HG03575 (cell line): ENCODE measurements at regions not wholly inside any gene's neighbourhood (a gene's known extent, or its start where the extent isn't known, plus 50 kb on each side); places are given as distances from the start of the nearest gene placed in this dataset.

Source experiments
- ATAC-seq: cut with Tn5 transposase; IDR thresholded peaks from one replicate; pipeline ENCODE4 v1.9.1; 2021; ENCODE audit not compliant: unreplicated experiment, insufficient number of reproducible peaks, low FRiP score; ENCODE audit errors: extremely low read depth

GRCh38 chr1:114318961-114319360 is 165.3 kb upstream of the SYT6 start:
- no peak for ATAC-seq

- ATAC-seq, result no peak
Measured at GRCh38 chr1:114316204-114316603, 162.5 kb upstream of the SYT6 start.

GRCh38 chr1:114315631-114316030 is 162.0 kb upstream of the SYT6 start:
- no peak for ATAC-seq

- no peak for ATAC-seq
Measured at GRCh38 chr1:114314576-114314975, 160.9 kb upstream of the SYT6 start.

GRCh38 chr1:114314098-114314497 is 160.4 kb upstream of the SYT6 start:
- ATAC-seq, result no peak

- no peak for ATAC-seq
Measured at GRCh38 chr1:114310695-114311271, 157.1 kb upstream of the SYT6 start.

- no peak for ATAC-seq
Measured at GRCh38 chr1:114302821-114303220, 149.2 kb upstream of the SYT6 start.

GRCh38 chr1:114299331-114299975 is 145.8 kb upstream of the SYT6 start:
- no peak for ATAC-seq

- no peak for ATAC-seq
Measured at GRCh38 chr1:114298008-114298407, 144.3 kb upstream of the SYT6 start.

GRCh38 chr1:114296413-114296812 is 142.7 kb upstream of the SYT6 start:
- ATAC-seq, result no peak

GRCh38 chr1:114295321-114295720 is 141.7 kb upstream of the SYT6 start:
- ATAC-seq, result no peak

GRCh38 chr1:114292835-114293234 is 139.2 kb upstream of the SYT6 start:
- ATAC-seq, result no peak

GRCh38 chr1:114292194-114292593 is 138.5 kb upstream of the SYT6 start:
- no peak for ATAC-seq

- no peak for ATAC-seq
Measured at GRCh38 chr1:114290776-114291175, 137.1 kb upstream of the SYT6 start.

- no peak for ATAC-seq
Measured at GRCh38 chr1:114290341-114290740, 136.7 kb upstream of the SYT6 start.

GRCh38 chr1:114289824-114290223 is 136.2 kb upstream of the SYT6 start:
- no peak for ATAC-seq

GRCh38 chr1:114289306-114289705 is 135.6 kb upstream of the SYT6 start:
- no peak for ATAC-seq

- no peak for ATAC-seq
Measured at GRCh38 chr1:114286960-114287359, 133.3 kb upstream of the SYT6 start.

GRCh38 chr1:114286179-114286578 is 132.5 kb upstream of the SYT6 start:
- no peak for ATAC-seq

GRCh38 chr1:114282751-114283403 is 129.2 kb upstream of the SYT6 start:
- no peak for ATAC-seq

- ATAC-seq, result no peak
Measured at GRCh38 chr1:114278911-114279310, 125.2 kb upstream of the SYT6 start.
